GM12891 (cell line): ENCODE measurements at regions not wholly inside any gene's neighbourhood (a gene's known extent, or its start where the extent isn't known, plus 50 kb on each side); places are given as distances from the start of the nearest gene placed in this dataset.

ENCODE experiments used
- PAX5 ChIP-seq: IDR thresholded peaks from 2 replicates; pipeline ENCODE4 v1.6.1; 2011; ENCODE audit warnings: low read length, moderate library complexity, mild to moderate bottlenecking; ENCODE audit not compliant: insufficient read depth, severe bottlenecking
- POLR2A ChIP-seq: IDR thresholded peaks from 2 replicates; pipeline ENCODE4 v1.6.1; 2011; ENCODE audit warnings: low read depth, low read length, control low read depth
- POLR2AphosphoS5 ChIP-seq: IDR thresholded peaks from 2 replicates; pipeline ENCODE4 v1.6.1; 2011; ENCODE audit warnings: low read depth, low read length, control low read depth
- SPI1 ChIP-seq: IDR thresholded peaks from 2 replicates; pipeline ENCODE4 v1.6.1; 2011; ENCODE audit warnings: low read depth, low read length, control low read depth
- TAF1 ChIP-seq: IDR thresholded peaks from 2 replicates; pipeline ENCODE4 v1.6.1; 2011; ENCODE audit warnings: low read depth, low read length, control low read depth

DNA sequence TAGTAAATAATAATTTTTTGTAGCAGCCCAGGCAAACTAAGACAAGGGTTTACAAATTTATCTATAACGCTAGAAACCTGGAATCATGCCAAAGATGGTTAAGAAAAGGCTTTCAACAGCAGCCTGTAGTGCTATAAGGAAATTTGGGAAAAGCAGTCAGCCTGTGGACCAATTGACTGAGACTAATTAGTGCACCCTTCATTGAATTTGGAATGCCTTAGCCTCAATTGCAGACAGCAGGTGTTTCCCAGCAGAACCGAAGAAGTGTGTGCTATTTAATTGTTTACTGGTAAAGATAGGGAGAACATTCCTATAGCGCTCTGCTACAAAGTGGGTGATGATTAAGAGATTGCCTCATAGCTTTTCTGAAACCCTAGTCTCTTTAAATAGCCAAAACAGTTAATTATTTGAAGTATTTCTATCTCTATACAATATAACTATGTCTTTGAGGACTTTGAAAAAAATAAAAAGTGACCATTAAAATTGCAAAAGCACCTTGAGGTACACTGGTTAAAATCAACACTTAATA is 1884.3 kb upstream of the PCDH20 start:
- TF ChIP-seq PAX5 (no peak), TAF1 (no peak), POLR2A (no peak), POLR2AphosphoS5 (no peak), SPI1 (no peak)
